HepG2 (cell line): ENCODE measurements at regions not wholly inside any gene's neighbourhood (a gene's known extent, or its start where the extent isn't known, plus 50 kb on each side); places are given as distances from the start of the nearest gene placed in this dataset.

Experiments used
- BRD4 ChIP-seq: sonication (generic); formaldehyde crosslinking; IDR thresholded peaks from 2 replicates; pipeline ENCODE4 v1.4.0; 2020; ENCODE audit warnings: missing genetic modification reagents
- SETDB1 ChIP-seq: sonication (generic); formaldehyde crosslinking; IDR thresholded peaks from 2 replicates; pipeline ENCODE4 v1.5.1; 2020; ENCODE audit warnings: missing genetic modification reagents, mild to moderate bottlenecking, borderline replicate concordance
- TRIM24 ChIP-seq: sonication (generic); formaldehyde crosslinking; IDR thresholded peaks from 2 replicates; pipeline ENCODE4 v1.8.0; 2022; ENCODE audit warnings: mild to moderate bottlenecking, missing genetic modification reagents
- ZBTB40 ChIP-seq, 2 experiments: fragments of 450-650 bp in 1 of 2; sonication (generic) in 1 of 2; formaldehyde crosslinking in 1 of 2; IDR thresholded peaks; 2 replicates each; pipeline versions ENCODE4 v1.6.1 to v1.8.0; 2016 to 2022; ENCODE audit warnings: antibody characterized with exemption in 1 of 2, mild to moderate bottlenecking in 1 of 2, missing genetic modification reagents in 1 of 2
- ZNF737 ChIP-seq: sonication (generic); formaldehyde crosslinking; IDR thresholded peaks from 2 replicates; pipeline ENCODE4 v1.5.0; 2020; ENCODE audit warnings: missing genetic modification reagents, mild to moderate bottlenecking, borderline replicate concordance

GRCh38 chr1:239829535-239829934 is 262.1 kb upstream of the FMN2 start:
- TF ChIP-seq BRD4 (no peak), TRIM24 (CRISPR knock-in tag) (no peak), ZNF737 (CRISPR knock-in tag) (no peak), ZBTB40 (IDR thresholded peaks at IDR 0.05) (no peak), ZBTB40 (CRISPR knock-in tag; IDR thresholded peaks at IDR 0.05) (no peak), SETDB1 (CRISPR knock-in tag) (no peak)
